HG03159 (cell line): ENCODE measurements at regions not wholly inside any gene's neighbourhood (a gene's known extent, or its start where the extent isn't known, plus 50 kb on each side); places are given as distances from the start of the nearest gene placed in this dataset.

Experiments
- ATAC-seq: cut with Tn5 transposase; IDR thresholded peaks from one replicate; pipeline ENCODE4 v1.9.1; 2021; ENCODE audit warnings: mild to moderate bottlenecking, moderate library complexity; ENCODE audit not compliant: unreplicated experiment

DNA sequence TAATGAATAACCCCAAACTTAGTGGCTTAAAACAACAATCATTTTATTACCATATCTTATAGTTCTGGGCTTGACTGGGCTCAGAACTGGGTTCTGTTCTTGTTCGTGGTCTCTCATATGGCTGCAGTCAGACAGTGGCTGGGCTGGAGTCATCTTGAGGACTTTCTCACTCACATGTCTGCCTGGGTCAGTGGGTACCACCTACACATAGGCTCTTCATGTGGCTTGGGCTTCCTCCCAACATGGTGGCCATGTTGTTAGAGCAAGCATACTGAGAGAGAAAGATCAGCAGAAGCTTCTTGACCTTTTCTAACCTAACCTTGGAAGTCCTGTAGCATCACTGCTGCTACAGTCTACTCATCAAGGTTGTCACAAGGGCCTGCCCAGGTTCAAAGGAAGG lies 158.6 kb upstream of the SDK2 start:
- no peak for ATAC-seq

DNA sequence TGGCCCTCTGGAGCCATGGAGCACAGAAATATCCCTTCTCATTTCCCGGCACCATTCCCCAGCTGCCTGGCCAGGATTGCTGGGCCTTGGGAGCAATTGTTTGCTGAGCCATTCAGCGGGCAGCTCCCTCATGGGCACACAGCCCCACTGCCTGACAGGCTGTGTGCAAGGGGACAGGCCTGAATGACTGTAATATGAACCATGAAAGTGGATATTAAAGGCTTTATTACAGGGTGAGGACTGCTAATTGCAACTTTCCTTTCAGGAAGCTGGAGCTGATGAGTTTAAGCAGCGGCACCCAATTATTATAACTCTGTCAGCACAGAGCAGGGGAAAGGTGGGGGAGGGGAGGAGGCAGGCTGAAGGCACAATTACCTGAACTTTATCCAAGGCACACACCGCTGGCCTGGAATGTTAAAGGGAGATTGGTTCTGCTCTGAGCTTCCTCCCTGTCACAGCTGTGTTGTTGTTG lies 159.8 kb upstream of the SDK2 start:
- no peak for ATAC-seq

DNA sequence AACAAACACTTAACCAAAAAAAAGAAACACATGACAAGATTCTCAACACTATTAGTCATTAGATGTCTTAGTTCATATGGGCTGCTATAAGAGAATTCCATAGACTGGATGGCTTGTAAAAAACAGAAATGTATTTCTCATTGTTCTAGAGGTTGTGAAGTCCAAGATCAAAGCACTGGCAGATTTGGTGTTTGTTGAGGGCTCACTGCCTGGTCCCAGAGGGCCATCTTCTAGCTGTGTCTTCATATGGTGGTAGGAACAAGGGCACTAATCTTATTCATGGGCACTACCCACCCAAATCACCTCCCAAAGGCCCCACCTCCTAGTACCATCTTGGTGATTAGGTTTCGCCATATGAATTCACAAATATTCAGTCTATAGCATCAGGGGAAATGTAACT lies 162.5 kb upstream of the SDK2 start:
- no peak for ATAC-seq

DNA sequence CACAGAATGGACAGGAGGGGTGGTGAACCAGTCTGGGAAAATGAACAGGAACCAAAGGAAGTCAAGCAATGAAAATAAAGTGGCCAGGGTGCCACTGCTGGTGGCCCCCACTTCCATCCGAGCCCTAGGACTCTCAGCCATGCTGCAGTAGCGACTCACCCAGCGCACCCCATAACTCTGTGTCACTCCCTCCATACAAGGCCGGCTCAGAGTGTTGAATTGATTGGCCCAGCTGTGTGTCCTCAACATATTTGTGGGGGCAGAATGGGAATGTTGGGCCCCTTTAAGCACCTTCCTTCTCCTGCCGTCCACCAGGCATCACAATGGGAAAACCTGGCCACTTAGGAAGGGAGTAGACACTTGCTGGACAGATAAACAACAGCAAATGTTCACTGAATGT lies 169.0 kb upstream of the SDK2 start:
- ATAC-seq, result no peak

DNA sequence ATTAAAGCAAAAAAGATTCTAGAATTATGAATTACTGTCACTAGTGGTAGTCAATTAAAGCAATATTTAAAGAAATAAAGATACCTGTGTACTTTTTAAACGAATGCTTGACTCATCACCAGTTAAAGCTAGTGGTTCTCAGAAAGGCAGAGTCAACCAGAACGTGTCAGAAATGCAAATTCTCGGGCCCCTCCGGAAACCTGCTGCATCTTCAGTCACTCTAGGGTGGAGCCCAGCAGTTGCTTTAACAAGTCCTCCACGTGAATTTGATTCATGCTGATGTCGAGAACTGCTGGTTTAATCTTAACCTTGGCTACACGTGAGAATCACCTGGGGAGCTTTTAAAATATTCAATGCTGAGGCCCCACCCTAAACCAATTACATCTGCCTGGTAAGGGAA lies 169.8 kb upstream of the SDK2 start:
- no peak for ATAC-seq

DNA sequence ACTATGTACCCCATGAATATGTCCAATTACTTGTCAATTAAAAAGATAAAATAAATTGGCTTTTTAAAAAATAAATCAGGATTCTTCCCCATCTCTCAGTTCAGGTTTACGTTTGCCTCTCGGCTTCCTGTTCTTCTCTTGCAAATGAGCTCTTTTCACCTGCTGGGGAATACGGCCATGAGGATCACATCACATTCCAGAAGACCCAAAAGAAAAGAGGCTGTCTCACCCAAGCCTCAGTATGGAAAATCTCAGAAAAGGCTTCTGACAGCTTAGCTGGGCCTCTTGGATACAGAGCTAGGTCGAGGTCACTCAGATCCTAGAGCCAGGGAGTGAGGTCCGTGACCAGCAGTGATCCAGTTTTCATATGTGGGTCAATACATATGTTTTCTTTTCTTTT lies 171.2 kb upstream of the SDK2 start:
- no peak for ATAC-seq

DNA sequence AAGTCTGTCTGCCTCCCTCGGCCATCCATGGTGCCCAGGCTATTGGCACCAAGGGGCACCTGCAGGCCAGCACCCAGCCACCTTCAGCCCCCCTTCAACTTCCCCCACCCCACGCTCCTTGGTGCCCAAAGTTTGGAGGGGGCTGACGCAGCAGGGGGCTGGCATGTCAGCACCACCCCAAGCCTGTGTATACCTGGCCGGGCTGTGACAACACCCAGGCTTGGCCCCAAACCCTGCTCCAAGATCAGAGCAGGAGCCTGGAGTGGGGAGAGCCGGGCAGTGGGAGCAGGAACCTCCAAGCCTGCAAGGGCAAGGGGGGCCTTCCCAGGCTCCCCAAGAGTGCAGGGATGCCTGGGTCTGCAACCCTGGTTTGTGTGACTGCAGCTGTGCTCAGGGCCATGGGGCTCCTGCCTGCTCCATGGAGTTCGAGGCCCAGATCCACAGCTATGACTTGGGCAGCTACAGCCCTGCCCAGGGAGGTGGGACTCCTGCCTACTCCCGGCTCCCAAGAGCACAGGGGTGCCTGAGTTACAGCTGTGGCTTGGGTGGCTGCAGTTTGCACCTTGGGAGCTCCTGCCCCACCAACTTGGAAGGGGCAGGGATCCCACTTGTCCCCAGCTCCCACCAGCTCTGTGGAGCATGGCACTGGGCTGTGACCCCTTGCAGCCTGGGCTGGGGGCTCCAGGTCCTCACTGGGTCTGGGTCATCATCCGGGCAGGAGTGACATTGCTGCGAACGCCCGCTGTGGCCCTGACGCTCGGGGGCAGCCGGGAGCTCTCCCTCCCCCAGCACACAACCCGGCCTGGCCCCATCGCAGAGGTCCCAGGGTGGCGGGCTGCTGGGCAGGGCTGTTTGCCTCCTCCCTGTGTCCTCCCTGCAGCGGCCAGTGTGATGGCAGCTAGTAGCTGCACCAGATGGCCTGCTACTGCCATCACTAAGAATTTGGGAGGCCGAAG lies 175.5 kb upstream of the SDK2 start:
- no peak for ATAC-seq

DNA sequence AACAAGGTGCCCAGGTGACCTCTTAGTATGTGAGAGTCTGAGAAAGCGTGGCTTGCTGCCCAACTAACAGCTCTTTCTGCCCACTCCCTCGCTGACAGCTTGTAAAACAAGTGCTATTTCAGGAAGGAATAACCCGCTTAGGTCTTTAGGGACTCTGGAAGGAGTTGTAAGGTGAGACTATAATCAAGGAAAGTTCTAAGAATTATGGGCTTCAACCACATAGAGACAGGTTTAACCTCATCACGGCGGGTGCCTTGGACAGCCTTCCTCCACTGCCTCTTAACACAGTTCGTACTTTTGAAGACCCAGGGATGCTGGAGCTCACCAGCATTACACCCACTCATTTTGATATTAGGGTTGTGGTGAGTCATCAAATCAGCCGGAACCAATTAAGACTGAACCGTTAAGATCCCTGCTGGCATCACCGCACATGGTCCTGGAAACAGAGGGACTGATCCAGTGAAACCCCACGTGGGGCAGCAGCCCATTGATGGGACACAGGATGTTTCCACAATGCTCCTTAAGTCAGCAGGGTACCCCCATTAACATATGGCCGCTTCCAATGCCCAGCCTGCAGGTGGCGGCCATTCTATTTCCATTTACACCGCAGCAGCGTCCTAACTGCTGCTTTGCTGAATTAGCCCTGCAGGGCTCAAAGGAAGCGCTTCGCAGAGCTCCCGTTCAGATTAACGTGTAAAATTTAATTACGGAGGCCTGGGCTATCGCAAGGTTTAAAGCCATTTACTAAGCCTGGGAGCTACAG lies 176.6 kb upstream of the SDK2 start:
- no peak for ATAC-seq

DNA sequence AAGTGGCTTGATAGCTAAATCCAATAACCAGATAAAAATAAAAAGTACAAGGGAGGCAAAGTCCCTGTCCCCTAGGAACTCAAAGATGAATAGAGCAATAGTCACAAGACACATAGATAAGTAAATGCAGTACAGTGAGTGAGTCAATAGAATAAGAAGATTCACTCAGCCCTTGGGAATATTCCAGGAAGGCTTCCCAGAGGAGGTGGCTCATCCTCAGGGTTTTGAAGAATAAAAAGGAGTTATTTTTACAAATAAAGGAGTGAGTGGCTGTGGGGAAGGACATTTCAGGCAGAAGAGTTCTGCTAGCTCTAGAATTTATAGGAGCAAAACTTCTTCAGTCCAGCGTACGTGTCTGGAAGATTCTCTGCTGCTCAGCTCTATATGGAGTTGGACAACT lies 177.4 kb upstream of the SDK2 start:
- ATAC-seq, result no peak

DNA sequence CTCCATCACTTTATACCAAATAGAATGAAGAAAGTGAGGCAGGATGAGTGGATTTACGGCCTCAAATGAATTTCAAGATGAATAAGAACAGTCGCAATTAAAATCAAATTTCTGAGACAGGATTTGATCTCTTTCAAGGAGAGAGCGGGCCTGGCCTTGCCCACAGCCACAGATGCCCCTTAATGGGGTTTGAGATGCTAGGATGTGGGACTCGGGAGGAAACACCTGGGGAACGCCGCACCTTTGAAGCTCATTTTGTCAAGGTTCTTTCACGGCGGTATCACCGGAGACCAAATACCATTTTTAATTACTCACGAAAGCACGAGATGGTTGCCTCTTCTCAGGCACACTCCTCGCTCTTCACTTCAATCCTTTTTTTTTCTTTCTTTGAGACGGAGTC lies 178.1 kb upstream of the SDK2 start:
- ATAC-seq, result no peak

DNA sequence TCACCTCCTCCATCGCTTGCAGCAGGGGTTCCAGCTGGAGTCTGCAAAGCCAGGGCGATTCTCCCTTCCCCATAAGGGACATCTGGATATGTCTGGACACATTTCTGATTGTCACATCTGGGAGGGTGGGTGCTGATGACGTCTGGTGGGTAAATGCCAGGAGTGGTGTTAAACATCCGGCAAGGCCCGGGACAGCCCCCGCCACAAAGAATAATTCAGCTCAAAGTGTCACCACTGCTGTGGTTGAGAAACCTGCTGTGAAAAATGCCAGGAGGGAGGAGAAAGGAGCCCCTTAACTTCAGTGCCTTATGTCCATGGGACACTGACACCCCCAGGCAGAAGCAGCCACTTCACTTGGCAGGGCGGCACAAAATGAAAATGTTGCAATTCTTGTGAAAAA lies 179.4 kb upstream of the SDK2 start:
- ATAC-seq, result no peak

DNA sequence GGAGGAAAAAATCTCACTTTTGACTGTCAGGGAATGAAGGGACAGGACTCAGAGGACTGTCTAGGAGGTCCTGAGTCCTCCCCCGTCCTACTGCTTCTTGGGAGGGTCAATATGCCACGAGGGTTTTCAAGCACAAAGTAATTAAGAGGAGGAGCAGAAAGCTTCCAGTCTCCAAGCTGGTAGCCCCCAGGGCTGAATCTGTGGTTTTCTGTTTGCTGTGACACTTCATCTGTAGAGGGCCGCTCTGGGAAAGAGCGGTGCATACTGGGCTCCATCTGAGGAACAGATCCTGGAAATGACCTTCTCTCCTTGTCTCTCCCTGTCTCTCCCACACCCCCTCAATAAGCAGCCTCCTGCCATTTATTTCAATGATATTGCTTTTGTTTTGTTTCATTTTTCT lies 180.1 kb upstream of the SDK2 start:
- no peak for ATAC-seq

DNA sequence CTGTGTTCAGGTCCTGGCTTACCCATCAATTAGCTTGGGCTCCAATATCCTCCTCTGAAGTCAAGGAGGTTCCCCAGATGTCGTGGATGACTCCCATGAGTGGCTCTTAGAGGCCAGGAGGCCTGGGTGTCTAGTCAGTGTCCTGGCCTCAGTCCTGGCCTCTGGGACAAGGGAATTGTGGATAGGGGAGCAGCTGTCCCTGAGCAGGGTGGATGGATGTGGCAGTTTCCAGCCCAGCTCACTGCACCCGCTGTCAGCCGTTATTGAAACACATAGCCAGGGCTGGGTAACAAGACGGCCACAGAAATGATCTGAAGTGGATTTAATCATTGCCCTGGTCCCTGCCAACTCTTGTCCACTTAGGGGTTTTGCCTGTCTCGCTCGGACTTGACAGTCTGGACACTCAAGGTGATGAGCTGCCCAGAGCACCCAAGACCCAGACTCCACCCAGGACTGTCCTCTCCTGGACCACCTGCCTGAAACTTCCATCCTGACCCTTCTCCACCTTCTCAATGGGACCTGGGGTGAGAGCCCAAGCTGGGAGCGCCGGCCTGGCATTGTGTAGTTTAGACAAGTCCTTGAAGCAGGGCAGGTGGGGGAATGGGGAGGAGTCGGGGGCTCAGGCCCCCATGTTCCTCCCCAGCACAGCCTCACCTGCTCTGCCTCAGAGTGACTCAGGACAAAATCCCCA lies 182.1 kb upstream of the SDK2 start:
- no peak for ATAC-seq

DNA sequence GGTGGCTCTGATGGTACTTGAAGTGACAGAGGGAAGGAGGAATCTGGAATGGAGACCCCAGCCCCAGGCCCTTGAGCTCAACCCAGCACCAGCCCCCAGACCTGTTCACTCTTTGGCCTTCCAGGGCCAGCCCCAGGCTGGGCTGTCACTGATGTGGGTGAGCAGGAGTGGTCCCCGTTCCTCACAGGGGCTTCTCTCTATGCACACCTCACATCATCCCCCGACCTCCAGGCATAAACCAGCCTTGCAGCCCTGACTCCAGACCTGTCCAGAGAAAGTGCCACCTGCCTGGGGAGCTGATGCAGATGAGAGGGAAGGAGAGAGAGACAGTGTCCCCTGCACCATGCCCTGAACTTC lies 182.6 kb upstream of the SDK2 start:
- ATAC-seq, result no peak

DNA sequence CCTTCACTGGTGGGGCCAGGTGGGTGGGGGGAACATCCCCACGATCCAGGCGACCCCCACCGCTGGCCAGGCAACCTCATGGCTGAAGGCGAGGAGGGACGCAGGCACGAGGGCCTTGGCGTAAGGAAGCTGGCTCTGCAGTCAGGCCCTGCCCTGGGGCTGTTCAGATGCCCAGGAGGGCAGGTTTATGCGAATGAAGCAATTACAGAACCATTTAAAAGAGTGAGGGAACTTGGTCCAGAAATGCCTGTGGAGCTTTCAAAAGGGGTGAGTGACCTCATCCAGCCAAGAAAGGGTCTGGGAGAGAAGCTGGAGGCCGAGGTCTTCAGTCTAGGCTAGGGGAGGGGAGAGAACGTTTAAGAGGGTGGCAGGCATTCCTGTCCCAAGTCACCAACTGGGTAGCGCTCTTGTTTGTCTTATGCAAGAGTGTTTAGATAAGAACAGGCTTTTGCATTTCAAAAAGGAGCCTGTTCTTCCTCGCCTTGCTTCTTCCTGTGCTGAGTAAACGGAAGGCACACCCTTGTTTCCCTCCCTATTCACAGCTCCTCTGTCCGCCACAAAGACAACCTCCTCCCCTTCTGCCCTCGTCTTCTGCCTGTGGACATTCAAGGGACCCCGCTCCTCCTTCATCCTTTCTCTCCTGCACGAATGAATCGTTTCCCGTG lies 183.5 kb upstream of the SDK2 start:
- ATAC-seq, result no peak

DNA sequence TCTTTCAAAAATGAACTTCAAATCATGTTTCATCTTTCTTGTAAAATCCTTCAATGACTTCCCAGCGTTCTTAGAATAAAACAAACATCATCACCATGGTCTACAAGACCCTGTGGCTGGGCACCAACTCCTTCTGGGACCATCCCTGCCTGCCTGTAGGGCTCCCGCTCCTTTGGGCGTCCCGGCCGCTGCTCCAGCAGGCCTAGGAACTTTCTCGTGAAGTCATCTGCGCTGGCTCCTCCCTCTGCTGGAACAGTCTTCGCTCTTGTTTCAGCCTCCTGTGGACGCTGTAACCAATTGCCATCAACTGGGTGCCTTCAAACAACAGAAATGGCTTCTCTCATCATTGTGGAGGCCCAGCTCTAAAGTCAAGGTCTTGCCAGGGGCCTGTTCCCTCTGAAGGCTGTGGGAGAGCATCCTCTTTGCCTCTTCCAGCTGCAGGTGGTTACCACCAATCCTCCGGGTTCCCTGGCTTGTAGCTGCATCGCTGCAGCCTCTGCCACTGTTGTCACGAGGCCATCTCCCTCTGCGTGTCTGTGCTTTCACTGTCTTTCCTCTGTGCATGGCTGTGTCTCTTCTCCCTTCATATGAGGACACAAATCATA lies 185.5 kb upstream of the SDK2 start:
- ATAC-seq, result no peak

DNA sequence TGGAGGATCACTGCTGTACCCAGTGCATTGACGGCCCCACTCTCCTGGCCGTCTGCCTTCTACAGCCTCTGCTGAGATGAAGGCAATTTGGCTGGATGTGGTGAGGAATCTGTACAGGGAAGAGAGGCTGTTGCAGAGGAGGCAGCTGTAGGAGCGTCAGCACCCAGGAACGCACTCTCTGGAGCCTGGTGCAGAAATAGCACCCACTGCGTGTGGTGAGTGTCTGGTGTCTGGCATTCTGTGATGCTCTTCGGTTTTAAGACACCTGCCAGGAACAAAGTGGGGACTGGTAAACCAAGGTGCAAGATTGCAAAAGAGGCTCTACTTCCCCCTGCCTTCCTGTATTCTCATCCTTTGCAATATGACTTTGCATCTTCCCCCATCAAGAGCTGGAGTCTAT lies 187.5 kb upstream of the SDK2 start:
- ATAC-seq, result no peak

DNA sequence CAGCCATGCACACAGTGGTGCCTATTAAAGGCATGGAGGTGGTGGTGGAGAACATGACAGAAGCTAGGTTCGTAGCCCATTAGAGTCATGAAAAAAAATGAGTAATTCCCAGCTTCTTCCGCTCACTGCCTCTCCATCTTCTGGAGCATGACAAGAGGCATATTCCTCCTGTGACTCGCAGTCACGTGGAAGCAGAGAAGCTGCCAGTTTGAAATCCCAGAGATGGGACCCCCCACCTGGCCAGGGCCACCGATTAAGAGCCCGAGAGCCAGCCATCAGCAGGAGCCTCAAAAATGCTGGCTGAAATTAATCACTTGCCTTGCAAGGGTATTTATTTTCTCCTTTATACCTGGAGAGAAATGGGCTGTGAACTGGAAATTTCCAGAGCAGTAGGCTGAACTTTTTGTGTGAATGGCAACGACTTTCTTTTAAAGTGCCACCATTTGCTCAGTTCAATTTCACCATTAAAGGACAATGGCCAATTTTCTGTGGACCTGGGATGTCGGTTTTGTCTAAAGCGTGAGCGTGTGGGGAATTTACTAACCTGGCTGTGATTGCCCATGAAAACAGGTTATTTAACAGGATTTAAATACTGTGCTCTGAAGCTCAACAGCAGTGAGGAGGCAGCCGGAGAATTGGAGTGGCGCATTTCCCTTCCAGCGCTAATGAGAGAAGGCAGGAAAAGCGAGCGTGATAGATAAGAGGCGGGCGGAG lies 189.7 kb upstream of the SDK2 start:
- no peak for ATAC-seq

DNA sequence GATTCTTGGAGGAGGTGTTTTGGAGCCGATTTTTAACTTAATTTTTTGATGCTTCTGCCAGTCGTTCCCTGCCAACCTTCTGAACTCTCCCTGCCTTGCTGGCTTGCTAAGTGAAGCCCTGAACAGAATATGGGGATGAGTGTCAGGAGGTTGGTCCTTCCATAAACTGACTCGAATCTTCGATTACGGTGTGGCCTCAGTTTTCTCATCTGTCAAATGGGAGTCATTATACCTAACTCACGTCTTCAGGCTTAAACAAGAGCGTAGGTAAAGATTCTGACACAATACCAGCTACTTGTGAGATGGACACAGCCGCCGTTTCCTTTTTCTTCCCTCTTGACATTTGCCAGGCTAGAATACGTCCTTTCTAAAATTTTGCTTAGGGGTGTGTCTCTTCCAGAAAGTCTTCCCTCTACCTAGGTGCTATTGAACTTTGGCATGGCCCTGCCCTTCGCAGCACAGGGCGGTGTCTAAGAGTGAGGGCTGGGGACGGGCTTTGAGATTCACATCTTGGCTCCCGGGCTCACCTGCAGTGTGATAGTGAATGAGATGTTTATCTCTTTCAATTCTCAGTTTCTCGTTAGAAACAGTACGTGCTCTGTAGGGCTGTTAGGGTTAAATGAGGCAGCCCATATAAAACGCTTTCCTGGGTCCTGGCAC lies 190.6 kb upstream of the SDK2 start:
- ATAC-seq, result no peak

DNA sequence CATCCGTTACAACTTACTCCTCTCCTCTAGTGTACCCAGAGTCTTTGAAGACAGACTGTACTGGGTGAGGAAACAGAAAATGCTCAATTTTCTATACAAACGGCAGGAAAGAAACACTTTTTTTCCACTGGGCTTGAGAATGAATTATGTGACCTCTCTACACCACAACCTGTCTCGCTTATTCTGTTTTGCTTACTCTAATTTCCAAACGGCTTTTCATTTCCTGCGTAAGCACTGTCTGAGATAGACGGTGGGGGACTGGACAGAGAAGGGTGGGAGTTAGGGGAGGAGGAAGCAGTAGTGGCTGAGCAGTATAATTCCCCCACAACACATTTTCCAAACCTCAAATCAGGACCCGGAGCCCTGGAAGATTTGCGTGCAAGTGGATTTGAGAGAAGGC lies 191.4 kb upstream of the SDK2 start:
- ATAC-seq, result no peak
